IMR-90 (cell line): ENCODE measurements at regions not wholly inside any gene's neighbourhood (a gene's known extent, or its start where the extent isn't known, plus 50 kb on each side); places are given as distances from the start of the nearest gene placed in this dataset.
"Not testable (repeated sequence)": the region's sequence is repeated elsewhere in the genome, so short reads cannot be mapped to it uniquely, and the experiment has no call there.

Experiments used
- ATAC-seq: fragments of 200-7000 bp; cut with Tn5 transposase; 2 replicates; pipeline ENCODE4 v1.9.1; 2020; ENCODE audit warnings: low read depth, mild to moderate bottlenecking, moderate library complexity
- BruUV-seq: library from RNA; stranded (reverse); fragments of 400-500 nt; replicated peaks from 2 replicates; lab custom pipeline; 2021; lab: Mats Ljungman, UMichigan
- CTCF ChIA-PET: fragments of 300-600 bp; formaldehyde crosslinking; extraction: SDS; loops from one replicate; lab custom pipeline; 2021; ENCODE audit warnings: antibody characterized with exemption; lab: Yijun Ruan, JAX
- POLR2A ChIA-PET: fragments of 300-600 bp; sonication (Branson Sonifier 250); formaldehyde crosslinking; loops from one replicate; lab custom pipeline; 2022; ENCODE audit warnings: antibody characterized with exemption; ENCODE audit not compliant: unreplicated experiment; lab: Charles Lee
- DNase-seq: peaks from one replicate; pipeline ENCODE4 v3.0.0; 2013
- H2AFZ ChIP-seq: replicated peaks from 2 replicates; pipeline ENCODE3; 2013; ENCODE audit warnings: low read length, mild to moderate bottlenecking; ENCODE audit not compliant: poor library complexity
- H2AK5ac ChIP-seq: 2 replicates; pipeline ENCODE4 v1.6.1; 2013; ENCODE audit warnings: low read depth, low read length, inconsistent platforms
- H2AK9ac ChIP-seq: replicated peaks from 2 replicates; pipeline ENCODE3; 2013; ENCODE audit warnings: mild to moderate bottlenecking, low read depth, low read length, moderate library complexity; ENCODE audit not compliant: poor library complexity
- H2BK120ac ChIP-seq: 2 replicates; pipeline ENCODE4 v1.6.1; 2013; ENCODE audit warnings: low read depth, low read length, inconsistent platforms
- H2BK15ac ChIP-seq: 3 replicates; pipeline ENCODE4 v1.6.1; 2013; ENCODE audit warnings: low read depth, low read length, inconsistent platforms
- H2BK20ac ChIP-seq: 2 replicates; pipeline ENCODE4 v1.6.1; 2013; ENCODE audit warnings: low read depth, mild to moderate bottlenecking, inconsistent platforms, low read length, moderate library complexity
- H2BK5ac ChIP-seq: 2 replicates; pipeline ENCODE4 v1.6.1; 2013; ENCODE audit warnings: mild to moderate bottlenecking, low read depth, low read length, inconsistent platforms; ENCODE audit not compliant: poor library complexity, severe bottlenecking
- H3K14ac ChIP-seq: replicated peaks from 2 replicates; pipeline ENCODE4 v1.6.1; 2013; ENCODE audit warnings: low read depth, low read length, inconsistent platforms
- H3K18ac ChIP-seq: 2 replicates; pipeline ENCODE4 v1.6.1; 2013; ENCODE audit warnings: low read depth, low read length, control low read depth
- H3K23ac ChIP-seq: 2 replicates; pipeline ENCODE4 v1.6.1; 2013; ENCODE audit warnings: low read depth, low read length, inconsistent platforms
- H3K27ac ChIP-seq: 2 replicates; pipeline ENCODE4 v1.5.1; 2013; ENCODE audit warnings: mild to moderate bottlenecking, control low read depth, low read length; ENCODE audit not compliant: insufficient read depth
- H3K27me3 ChIP-seq: 2 replicates; pipeline ENCODE4 v1.6.1; 2013; ENCODE audit warnings: low read length; ENCODE audit not compliant: control insufficient read depth, insufficient read depth
- H3K36me3 ChIP-seq: 2 replicates; pipeline ENCODE4 v1.6.1; 2013; ENCODE audit warnings: low read length, mixed read lengths; ENCODE audit not compliant: control insufficient read depth, insufficient read depth
- H3K4ac ChIP-seq: 2 replicates; pipeline ENCODE4 v1.6.1; 2013; ENCODE audit warnings: low read depth, low read length, inconsistent platforms
- H3K4me1 ChIP-seq: 2 replicates; pipeline ENCODE4 v1.6.1; 2013; ENCODE audit warnings: low read length, mixed read lengths; ENCODE audit not compliant: control insufficient read depth, insufficient read depth
- H3K4me2 ChIP-seq: 2 replicates; pipeline ENCODE4 v1.6.1; 2013; ENCODE audit warnings: low read depth, mild to moderate bottlenecking, control low read depth, low read length, moderate library complexity
- H3K4me3 ChIP-seq: 2 replicates; pipeline ENCODE4 v1.5.1; 2013; ENCODE audit warnings: low read depth, mild to moderate bottlenecking, control low read depth, low read length, moderate library complexity; ENCODE audit not compliant: insufficient read depth
- H3K56ac ChIP-seq: 2 replicates; pipeline ENCODE4 v1.6.1; 2013; ENCODE audit warnings: low read length, inconsistent platforms; ENCODE audit not compliant: insufficient read depth; ENCODE audit errors: extremely low read depth
- H3K79me1 ChIP-seq, 2 experiments: 2 replicates each; pipeline ENCODE4 v1.6.1; 2013; ENCODE audit warnings: low read length in 2 of 2, inconsistent platforms in 1 of 2, low read depth in 1 of 2
- H3K9ac ChIP-seq: 2 replicates; pipeline ENCODE4 v1.6.1; 2013; ENCODE audit warnings: low read depth, low read length, control low read depth
- H3K9me1 ChIP-seq: 2 replicates; pipeline ENCODE4 v1.6.1; 2013; ENCODE audit warnings: low read length, inconsistent platforms; ENCODE audit not compliant: insufficient read depth
- H3K9me3 ChIP-seq: 2 replicates; pipeline ENCODE4 v1.6.1; 2013; ENCODE audit warnings: low read length; ENCODE audit not compliant: control insufficient read depth, insufficient read depth
- H4K20me1 ChIP-seq: 2 replicates; pipeline ENCODE4 v1.6.1; 2013; ENCODE audit warnings: low read length, inconsistent platforms; ENCODE audit not compliant: insufficient read depth
- H4K5ac ChIP-seq: 2 replicates; pipeline ENCODE4 v1.6.1; 2013; ENCODE audit warnings: mild to moderate bottlenecking, low read depth, low read length, control low read depth
- H4K8ac ChIP-seq, 2 experiments: 2 replicates each; pipeline ENCODE4 v1.6.1; 2013; ENCODE audit warnings: low read depth in 2 of 2, low read length in 2 of 2, control low read depth in 1 of 2, inconsistent platforms in 1 of 2
- H4K91ac ChIP-seq: 2 replicates; pipeline ENCODE4 v1.6.1; 2013; ENCODE audit warnings: low read depth, low read length, inconsistent platforms; ENCODE audit not compliant: insufficient read depth
- BHLHE40 ChIP-seq: fragments of 150-350 bp; IDR thresholded peaks from 2 replicates; pipeline ENCODE4 v1.6.1; 2016; ENCODE audit warnings: mild to moderate bottlenecking, low read depth, low read length
- CHD1 ChIP-seq: IDR thresholded peaks from 2 replicates; pipeline ENCODE4 v1.6.1; 2012; ENCODE audit warnings: low read depth, low read length, improper control_type of control experiment
- FOS ChIP-seq: fragments of 150-350 bp; IDR thresholded peaks from 2 replicates; pipeline ENCODE4 v1.6.1; 2016; ENCODE audit warnings: low read depth, low read length
- POLR2A ChIP-seq: IDR thresholded peaks from 2 replicates; pipeline ENCODE4 v1.6.1; 2012; ENCODE audit warnings: mild to moderate bottlenecking, low read depth, low read length
- SMC3 ChIP-seq: fragments of 150-350 bp; IDR thresholded peaks from 2 replicates; pipeline ENCODE4 v1.6.1; 2016; ENCODE audit warnings: low read depth, mild to moderate bottlenecking, antibody characterized with exemption, low read length, moderate library complexity
- WGBS, 2 experiments: methylation state at CpG; one replicate each; pipeline versions ENCODE4 v1.1.5 to v1.1.7; 2013; ENCODE audit warnings: missing lambda C conversion rate in 2 of 2; ENCODE audit not compliant: insufficient read length in 1 of 2; ENCODE audit errors: extremely low coverage in 2 of 2; 5-methylcytosine and 5-hydroxymethylcytosine counted together
- dilution Hi-C: fragments of 300-500 bp; cut with HindIII; formaldehyde crosslinking; loops from one replicate; pipeline ENCODE4 v1.14.3; 2018; ENCODE audit warnings: low sequenced_read_pairs; ENCODE audit not compliant: unreplicated experiment
- in situ Hi-C: fragments of 300-500 bp; cut with MboI; formaldehyde crosslinking; loops from 3 replicates; pipeline ENCODE4 v1.14.3; 2019; ENCODE audit warnings: low sequenced_read_pairs, inconsistent platforms, mixed read lengths
- intact Hi-C: fragments of 100-400 bp; cut with micrococcal nuclease; formaldehyde crosslinking; loops from 2 replicates; pipeline ENCODE4 v1.10.0; 2022
- TF ChIP-seq, protein P1 (sequence below): conservative IDR thresholded peaks from 2 replicates; pipeline ENCODE4 v1.5.1; 2012; ENCODE audit warnings: mild to moderate bottlenecking, low read depth, low read length, improper control_type of control experiment

DNA sequence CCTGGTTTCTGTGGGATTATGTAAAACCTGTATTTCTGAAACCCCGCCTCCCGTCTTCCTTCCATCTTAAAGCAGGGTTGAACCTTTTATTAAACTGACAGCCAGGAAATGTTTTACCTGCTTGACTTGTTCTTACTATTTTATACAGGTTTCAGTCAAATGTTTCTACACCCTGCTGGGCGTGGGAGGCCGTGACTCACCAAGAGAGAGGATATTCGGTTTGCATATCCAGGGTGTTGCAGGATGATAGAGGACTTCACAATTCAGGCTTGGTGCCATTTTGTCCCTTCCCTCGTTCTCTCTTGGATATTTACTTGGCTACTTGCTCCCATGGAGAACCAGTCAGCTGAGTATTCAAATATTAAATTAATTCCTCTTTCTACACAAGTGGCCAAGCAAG lies 69.7 kb downstream of the ARF6 start:
- Histone ChIP-seq H3K4me1 (peaks cover 11% of the 10 kb centered on the region), H3K4me2 (no peak overlapping the region), H3K4me3 (no peak overlapping the region), H3K27me3 (no peaks in the 10 kb centered on the region), H2BK15ac (no peak overlapping the region), H4K8ac (no peak overlapping the region), H3K27ac (no peak overlapping the region), H3K23ac (no peak overlapping the region), H3K14ac (no peak overlapping the region), H3K36me3 (no peaks in the 10 kb centered on the region), H2BK5ac (no peak overlapping the region), H2AFZ (no peak overlapping the region), H3K79me1 (no peaks in the 10 kb centered on the region), H3K9me3 (no peaks in the 10 kb centered on the region), H3K9me1 (peaks cover 9% of the 10 kb centered on the region; the same call in 1 of the 2 replicates), H2BK20ac (no peak overlapping the region), H4K20me1 (no peaks in the 10 kb centered on the region), H3K9ac (no peak overlapping the region), H3K4ac (no peak overlapping the region), H4K91ac (no peak overlapping the region), H3K18ac (no peak overlapping the region), H2AK9ac (no peak overlapping the region), H4K5ac (no peak overlapping the region), H3K56ac (no peak overlapping the region), H2BK120ac (no peak overlapping the region), H2AK5ac (0 out of 2 replicates have a peak overlapping the region, but pooled peaks have one; percentile 34)
- no CpG with 5 or more reads among the region's 6 CpGs for WGBS, 2 experiments
- ChIA-PET POLR2A (no interaction called here), CTCF (no interaction called here)
- in situ Hi-C loops (no loop called here), dilution Hi-C loops (no loop called here), intact Hi-C loops (no loop called here)
- BruUV-seq, result no TSS peak
- no peak for DNase-seq
- ATAC-seq, result no peak
- TF ChIP-seq POLR2A, result no peak
- TF ChIP-seq SMC3, result no peak
- TF ChIP-seq, protein P1, sequence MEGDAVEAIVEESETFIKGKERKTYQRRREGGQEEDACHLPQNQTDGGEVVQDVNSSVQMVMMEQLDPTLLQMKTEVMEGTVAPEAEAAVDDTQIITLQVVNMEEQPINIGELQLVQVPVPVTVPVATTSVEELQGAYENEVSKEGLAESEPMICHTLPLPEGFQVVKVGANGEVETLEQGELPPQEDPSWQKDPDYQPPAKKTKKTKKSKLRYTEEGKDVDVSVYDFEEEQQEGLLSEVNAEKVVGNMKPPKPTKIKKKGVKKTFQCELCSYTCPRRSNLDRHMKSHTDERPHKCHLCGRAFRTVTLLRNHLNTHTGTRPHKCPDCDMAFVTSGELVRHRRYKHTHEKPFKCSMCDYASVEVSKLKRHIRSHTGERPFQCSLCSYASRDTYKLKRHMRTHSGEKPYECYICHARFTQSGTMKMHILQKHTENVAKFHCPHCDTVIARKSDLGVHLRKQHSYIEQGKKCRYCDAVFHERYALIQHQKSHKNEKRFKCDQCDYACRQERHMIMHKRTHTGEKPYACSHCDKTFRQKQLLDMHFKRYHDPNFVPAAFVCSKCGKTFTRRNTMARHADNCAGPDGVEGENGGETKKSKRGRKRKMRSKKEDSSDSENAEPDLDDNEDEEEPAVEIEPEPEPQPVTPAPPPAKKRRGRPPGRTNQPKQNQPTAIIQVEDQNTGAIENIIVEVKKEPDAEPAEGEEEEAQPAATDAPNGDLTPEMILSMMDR, result no peak
- TF ChIP-seq FOS, result no peak
- no peak for TF ChIP-seq CHD1
- TF ChIP-seq BHLHE40, result no peak

DNA sequence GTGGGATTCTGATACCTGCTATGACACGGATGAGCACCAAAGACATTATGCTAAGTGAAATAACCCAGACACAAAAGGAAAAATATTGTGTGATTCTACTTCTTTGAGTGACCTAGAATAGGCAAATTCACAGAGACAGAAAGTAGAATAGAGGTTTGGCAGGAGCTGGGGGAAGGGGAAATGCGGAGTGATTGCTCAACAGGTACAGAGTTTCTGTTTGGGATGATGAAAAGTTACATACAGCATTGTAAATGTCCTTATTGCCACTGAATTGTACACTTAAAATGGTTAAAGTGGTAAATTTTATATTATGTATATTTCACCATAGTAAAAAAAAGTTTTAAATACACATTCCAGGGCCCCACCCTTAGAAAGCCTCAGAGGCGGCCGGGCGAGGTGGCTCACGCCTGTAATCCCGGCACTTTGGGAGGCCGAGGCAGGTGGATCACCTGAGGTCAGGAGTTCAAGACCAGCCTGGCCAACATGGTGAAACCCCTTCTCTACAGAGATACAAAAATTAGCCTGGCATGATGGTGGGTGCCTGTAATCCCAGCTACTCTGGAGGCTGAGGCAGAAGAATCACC lies 72.3 kb downstream of the ARF6 start:
- H2AFZ ChIP-seq, H3K4me3 ChIP-seq, H4K8ac ChIP-seq, H3K14ac ChIP-seq, DNase-seq, H3K56ac ChIP-seq, BruUV-seq, H3K18ac ChIP-seq, H2AK9ac ChIP-seq, H4K91ac ChIP-seq, H4K20me1 ChIP-seq, H3K9ac ChIP-seq, H3K27ac ChIP-seq, intact Hi-C loops, POLR2A ChIA-PET, H3K79me1 ChIP-seq, in situ Hi-C loops, ATAC-seq, H3K23ac ChIP-seq, H3K36me3 ChIP-seq, H3K9me3 ChIP-seq, H3K9me1 ChIP-seq, H4K5ac ChIP-seq, H3K27me3 ChIP-seq, H2BK5ac ChIP-seq, dilution Hi-C loops, H2BK20ac ChIP-seq, H2AK5ac ChIP-seq, H2BK120ac ChIP-seq, H3K4me2 ChIP-seq, CTCF ChIA-PET, H3K4ac ChIP-seq: not testable (repeated sequence)
- Histone ChIP-seq H2BK15ac (peak overlapping the region; percentile 52; the same call in 1 of the 3 replicates), H3K4me1 (peaks cover 14% of the 10 kb centered on the region)
- WGBS, 2 experiments, result no CpG with 5 or more reads among the region's 8 CpGs
